HepG2 (cell line): ENCODE measurements at regions not wholly inside any gene's neighbourhood (a gene's known extent, or its start where the extent isn't known, plus 50 kb on each side); places are given as distances from the start of the nearest gene placed in this dataset.

Experiments used
- AFF4 ChIP-seq: sonication (generic); formaldehyde crosslinking; IDR thresholded peaks from 2 replicates; pipeline ENCODE4 v1.4.0; 2020; ENCODE audit warnings: missing genetic modification reagents
- AGO1 ChIP-seq: fragments of 200-400 bp; formaldehyde crosslinking; IDR thresholded peaks from 2 replicates; pipeline ENCODE4 v1.6.1; 2017; ENCODE audit warnings: mild to moderate bottlenecking, low read depth, low read length, moderate library complexity; ENCODE audit not compliant: poor library complexity, severe bottlenecking
- ATRX ChIP-seq: sonication (generic); formaldehyde crosslinking; IDR thresholded peaks from 2 replicates; pipeline ENCODE4 v1.4.0; 2020; ENCODE audit warnings: missing genetic modification reagents, borderline replicate concordance
- ERF ChIP-seq: IDR thresholded peaks from 2 replicates; pipeline ENCODE4 v1.6.1; 2018; ENCODE audit warnings: missing biosample characterization, missing genetic modification reagents
- FOXP4 ChIP-seq: sonication (generic); formaldehyde crosslinking; IDR thresholded peaks from 2 replicates; pipeline ENCODE4 v1.4.0; 2020; ENCODE audit warnings: missing genetic modification reagents
- HNRNPH1 ChIP-seq: fragments of 200-400 bp; formaldehyde crosslinking; optimal IDR thresholded peaks from 2 replicates; pipeline ENCODE3; 2017; ENCODE audit warnings: mild to moderate bottlenecking, low read depth, low read length
- NR2F6 ChIP-seq, 2 experiments: IDR thresholded peaks; 2 replicates each; pipeline ENCODE4 v1.6.1; 2016; ENCODE audit warnings: antibody characterized with exemption in 1 of 2, mild to moderate bottlenecking in 1 of 2
- SOX13 ChIP-seq, 3 experiments: fragments of 450-650 bp in 1 of 3; sonication (generic) in 1 of 3; formaldehyde crosslinking in 1 of 3; IDR thresholded peaks in 2 of 3; conservative IDR thresholded peaks in 1 of 3; 2 replicates each; pipeline versions ENCODE4 v1.5.0 to v1.6.1; 2016 to 2020; ENCODE audit warnings: antibody characterized with exemption in 1 of 3, mild to moderate bottlenecking in 1 of 3, missing compliant biosample characterization in 1 of 3, missing genetic modification reagents in 1 of 3, moderate library complexity in 1 of 3
- SRSF4 ChIP-seq: fragments of 200-400 bp; formaldehyde crosslinking; IDR thresholded peaks from one replicate; pipeline ENCODE4 v1.6.1; 2018; ENCODE audit warnings: mild to moderate bottlenecking, low read depth, low read length, moderate library complexity; ENCODE audit not compliant: poor library complexity, severe bottlenecking
- ZBTB42 ChIP-seq: sonication (generic); formaldehyde crosslinking; IDR thresholded peaks from 2 replicates; pipeline ENCODE4 v1.5.0; 2020; ENCODE audit warnings: mild to moderate bottlenecking, missing genetic modification reagents
- ZFP1 ChIP-seq: IDR thresholded peaks from 2 replicates; pipeline ENCODE4 v1.6.1; 2016
- ZFP36 ChIP-seq: fragments of 150-350 bp; IDR thresholded peaks from 2 replicates; pipeline ENCODE4 v1.6.1; 2018; ENCODE audit warnings: borderline replicate concordance, low read length, low read depth; ENCODE audit not compliant: partially characterized antibody
- ZNF160 ChIP-seq: sonication (generic); formaldehyde crosslinking; IDR thresholded peaks from 2 replicates; pipeline ENCODE4 v1.8.0; 2022; ENCODE audit warnings: mild to moderate bottlenecking, inconsistent platforms, missing genetic modification reagents
- ZNF205 ChIP-seq: IDR thresholded peaks from 2 replicates; pipeline ENCODE4 v1.6.1; 2018; ENCODE audit warnings: missing biosample characterization, missing genetic modification reagents
- ZNF276 ChIP-seq: sonication (generic); formaldehyde crosslinking; IDR thresholded peaks from 2 replicates; pipeline ENCODE4 v1.4.0; 2020; ENCODE audit warnings: mild to moderate bottlenecking, low read depth, missing genetic modification reagents
- ZNF317 ChIP-seq: sonication (generic); formaldehyde crosslinking; IDR thresholded peaks from 2 replicates; pipeline ENCODE4 v1.5.0; 2020; ENCODE audit warnings: mild to moderate bottlenecking, missing genetic modification reagents
- ZNF460 ChIP-seq: sonication (generic); formaldehyde crosslinking; IDR thresholded peaks from 2 replicates; pipeline ENCODE4 v1.5.1; 2020; ENCODE audit warnings: missing genetic modification reagents, mild to moderate bottlenecking, borderline replicate concordance
- TF ChIP-seq, protein P1 (sequence below): sonication (generic); formaldehyde crosslinking; IDR thresholded peaks from 2 replicates; pipeline ENCODE4 v1.8.0; 2022; ENCODE audit warnings: mild to moderate bottlenecking, missing genetic modification reagents
- TF ChIP-seq, protein P2 (sequence below): sonication (generic); formaldehyde crosslinking; IDR thresholded peaks from 2 replicates; pipeline ENCODE4 v1.5.0; 2020; ENCODE audit warnings: missing genetic modification reagents

- TF ChIP-seq SOX13 (IDR thresholded peaks at IDR 0.05) (peak; percentile 77; the same call in 1 of the 2 replicates), SOX13 (CRISPR knock-in tag; conservative IDR thresholded peaks at IDR 0.05 in 1 of 2, IDR thresholded peaks at IDR 0.05 in 1 of 2) (peak in 1 of 2 experiments; percentile 99; a peak in 2 of 4 replicates), ZNF276 (no peak), ZNF317 (CRISPR knock-in tag) (0 out of 2 replicates have a peak, but pooled peaks have one; percentile 54), AFF4 (CRISPR knock-in tag) (no peak), ERF (CRISPR knock-in tag) (peak; percentile 77; the same call in 1 of the 2 replicates), SRSF4 (no peak), HNRNPH1 (no peak), ZFP1 (CRISPR knock-in tag) (peak; percentile 84; the same call in 1 of the 2 replicates), ZNF160 (no peak), ZNF205 (CRISPR knock-in tag) (peak; percentile 32; the same call in 1 of the 2 replicates), FOXP4 (CRISPR knock-in tag) (peak; percentile 97), ZBTB42 (CRISPR knock-in tag) (no peak), AGO1 (no peak), ZFP36 (peak; percentile 40), NR2F6 (IDR thresholded peaks at IDR 0.05) (peak; percentile 76), NR2F6 (CRISPR knock-in tag; IDR thresholded peaks at IDR 0.05) (peak; percentile 65), ZNF460 (CRISPR knock-in tag) (no peak; the same call in 1 of the 2 replicates), ATRX (no peak)
- TF ChIP-seq, protein P1, sequence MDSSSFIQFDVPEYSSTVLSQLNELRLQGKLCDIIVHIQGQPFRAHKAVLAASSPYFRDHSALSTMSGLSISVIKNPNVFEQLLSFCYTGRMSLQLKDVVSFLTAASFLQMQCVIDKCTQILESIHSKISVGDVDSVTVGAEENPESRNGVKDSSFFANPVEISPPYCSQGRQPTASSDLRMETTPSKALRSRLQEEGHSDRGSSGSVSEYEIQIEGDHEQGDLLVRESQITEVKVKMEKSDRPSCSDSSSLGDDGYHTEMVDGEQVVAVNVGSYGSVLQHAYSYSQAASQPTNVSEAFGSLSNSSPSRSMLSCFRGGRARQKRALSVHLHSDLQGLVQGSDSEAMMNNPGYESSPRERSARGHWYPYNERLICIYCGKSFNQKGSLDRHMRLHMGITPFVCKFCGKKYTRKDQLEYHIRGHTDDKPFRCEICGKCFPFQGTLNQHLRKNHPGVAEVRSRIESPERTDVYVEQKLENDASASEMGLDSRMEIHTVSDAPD = peak; percentile 66; the same call in 1 of the 2 replicates
- TF ChIP-seq, protein P2, sequence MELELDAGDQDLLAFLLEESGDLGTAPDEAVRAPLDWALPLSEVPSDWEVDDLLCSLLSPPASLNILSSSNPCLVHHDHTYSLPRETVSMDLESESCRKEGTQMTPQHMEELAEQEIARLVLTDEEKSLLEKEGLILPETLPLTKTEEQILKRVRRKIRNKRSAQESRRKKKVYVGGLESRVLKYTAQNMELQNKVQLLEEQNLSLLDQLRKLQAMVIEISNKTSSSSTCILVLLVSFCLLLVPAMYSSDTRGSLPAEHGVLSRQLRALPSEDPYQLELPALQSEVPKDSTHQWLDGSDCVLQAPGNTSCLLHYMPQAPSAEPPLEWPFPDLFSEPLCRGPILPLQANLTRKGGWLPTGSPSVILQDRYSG (CRISPR knock-in tag) = no peak
Measured at GRCh38 chr5:30605693-30606268, 587.7 kb upstream of the CDH6 start (continued).
